ENCODE measurements at regions not wholly inside any gene's neighbourhood (a gene's known extent, or its start where the extent isn't known, plus 50 kb on each side); places are given as distances from the start of the nearest gene placed in this dataset.

- Histone ChIP-seq H3K36me3 (ENCODE audit: control insufficient read depth, insufficient read depth, low read length) (no peaks in the 10 kb centered on the region), H3K4me1 (no peaks in the 10 kb centered on the region), H3K27ac (no peak overlapping the region), H3K4me3 (ENCODE audit: low read depth, low read length) (no peak overlapping the region), H3K4me2 (ENCODE audit: low read length) (no peak overlapping the region), H3K79me2 (no peaks in the 10 kb centered on the region), H3K9me3 (ENCODE audit: control insufficient read depth, low read length) (no peaks in the 10 kb centered on the region), H2AFZ (no peak overlapping the region), H3K27me3 (ENCODE audit: control insufficient read depth, insufficient read depth, low read length) (no peaks in the 10 kb centered on the region), H3K9ac (no peak overlapping the region)
- no peak for TF ChIP-seq CTCF (IDR thresholded peaks at IDR 0.05)
These were observed 66.8 kb downstream of the RTL6 start for GRCh38 chr22:44431256-44431655.

GRCh38 chr22:44430716-44431115 lies 67.3 kb downstream of the RTL6 start:
- Histone ChIP-seq H3K9ac (no peak overlapping the region), H3K27me3 (ENCODE audit: control insufficient read depth, insufficient read depth, low read length) (no peaks in the 10 kb centered on the region), H3K4me2 (ENCODE audit: low read length) (no peak overlapping the region), H3K27ac (no peak overlapping the region), H3K79me2 (no peaks in the 10 kb centered on the region), H2AFZ (no peak overlapping the region), H3K4me3 (ENCODE audit: low read depth, low read length) (no peak overlapping the region), H3K9me3 (ENCODE audit: control insufficient read depth, low read length) (no peaks in the 10 kb centered on the region), H3K4me1 (no peaks in the 10 kb centered on the region), H3K36me3 (ENCODE audit: control insufficient read depth, insufficient read depth, low read length) (no peaks in the 10 kb centered on the region)
- no peak for TF ChIP-seq CTCF (IDR thresholded peaks at IDR 0.05)

- Histone ChIP-seq H3K9ac (no peak overlapping the region), H3K4me2 (ENCODE audit: low read length) (no peak overlapping the region), H2AFZ (no peak overlapping the region), H3K36me3 (ENCODE audit: control insufficient read depth, insufficient read depth, low read length) (no peaks in the 10 kb centered on the region), H3K4me3 (ENCODE audit: low read depth, low read length) (no peak overlapping the region), H3K79me2 (no peaks in the 10 kb centered on the region), H3K27ac (no peak overlapping the region), H3K9me3 (ENCODE audit: control insufficient read depth, low read length) (no peaks in the 10 kb centered on the region), H3K4me1 (no peaks in the 10 kb centered on the region), H3K27me3 (ENCODE audit: control insufficient read depth, insufficient read depth, low read length) (no peaks in the 10 kb centered on the region)
- TF ChIP-seq CTCF (IDR thresholded peaks at IDR 0.05): no peak
These were observed 68.0 kb downstream of the RTL6 start for GRCh38 chr22:44429941-44430587.

- Histone ChIP-seq H3K27ac (no peak overlapping the region), H3K4me2 (ENCODE audit: low read length) (no peak overlapping the region)
- no peak for TF ChIP-seq CTCF (IDR thresholded peaks at IDR 0.05)
These were observed 68.8 kb downstream of the RTL6 start for GRCh38 chr22:44428941-44429830.

More at GRCh38 chr22:44428941-44429830, 68.8 kb downstream of the RTL6 start:
- no peaks in the 10 kb centered on the region for H3K36me3 ChIP-seq (ENCODE audit: control insufficient read depth, insufficient read depth, low read length)
- no peaks in the 10 kb centered on the region for H3K9me3 ChIP-seq (ENCODE audit: control insufficient read depth, low read length)
- no peak overlapping the region for H3K9ac ChIP-seq
- no peaks in the 10 kb centered on the region for H3K4me1 ChIP-seq
- no peaks in the 10 kb centered on the region for H3K79me2 ChIP-seq
- H2AFZ ChIP-seq: no peak overlapping the region
- H3K27me3 ChIP-seq (ENCODE audit: control insufficient read depth, insufficient read depth, low read length): no peaks in the 10 kb centered on the region
- H3K4me3 ChIP-seq (ENCODE audit: low read depth, low read length): no peak overlapping the region

Data from parathyroid adenoma (tissue), 2 donors.